ENCODE measurements at regions not wholly inside any gene's neighbourhood (a gene's known extent, or its start where the extent isn't known, plus 50 kb on each side); places are given as distances from the start of the nearest gene placed in this dataset.

- H3F3A ChIP-seq (ENCODE audit: low read depth): no peaks in the 10 kb centered on the region
- no peaks in the 10 kb centered on the region for H3K27me3 ChIP-seq
- H3K79me2 ChIP-seq (ENCODE audit: low read depth): no peaks in the 10 kb centered on the region
- H3K36me3 ChIP-seq: no peaks in the 10 kb centered on the region
- no peak overlapping the region for H3K4me3 Mint-ChIP-seq
- no peaks in the 10 kb centered on the region for H3K36me3 Mint-ChIP-seq
- H3K4me2 ChIP-seq: no peak overlapping the region
- no peak for DNase-seq (ENCODE audit: low spot score)
- H3K9me3 ChIP-seq (ENCODE audit: low read depth): no peaks in the 10 kb centered on the region
- no peaks in the 10 kb centered on the region for H3K4me1 Mint-ChIP-seq
- H3K9ac ChIP-seq: no peak overlapping the region
- TF ChIP-seq EZH2phosphoT487 (IDR thresholded peaks at IDR 0.05) (no peak), EZH2 (IDR thresholded peaks at IDR 0.05) (no peak), CTCF (IDR thresholded peaks at IDR 0.05) (no peak)
- H2AFZ ChIP-seq (replicated peaks): no peak overlapping the region
- no peak overlapping the region for H3K4me3 ChIP-seq
- H3K27me3 Mint-ChIP-seq (ENCODE audit: insufficient read depth, low read depth): peaks cover 2% of the 10 kb centered on the region
- H3K27ac ChIP-seq: no peak overlapping the region
- no peak overlapping the region for H3K27ac Mint-ChIP-seq
- no peaks in the 10 kb centered on the region for H3K9me3 Mint-ChIP-seq
- no peaks in the 10 kb centered on the region for H4K20me1 ChIP-seq (ENCODE audit: low read depth)
- peaks cover 15% of the 10 kb centered on the region for H3K4me1 ChIP-seq
Observed at GRCh38 chr5:12177225-12177624, 273.0 kb upstream of the CTNND2 start.

- H3K9ac ChIP-seq: no peak overlapping the region
- no peaks in the 10 kb centered on the region for H3K27me3 ChIP-seq
- Mint-ChIP-seq H3K27ac (no peak overlapping the region), H3K4me3 (no peak overlapping the region), H3K36me3 (no peaks in the 10 kb centered on the region), H3K27me3 (ENCODE audit: insufficient read depth, low read depth) (peaks cover 2% of the 10 kb centered on the region), H3K9me3 (no peaks in the 10 kb centered on the region), H3K4me1 (no peaks in the 10 kb centered on the region)
- H3K4me2 ChIP-seq: no peak overlapping the region
- H3K36me3 ChIP-seq: no peaks in the 10 kb centered on the region
- H3K79me2 ChIP-seq (ENCODE audit: low read depth): no peaks in the 10 kb centered on the region
- H2AFZ ChIP-seq (replicated peaks): no peak overlapping the region
- H3F3A ChIP-seq (ENCODE audit: low read depth): no peaks in the 10 kb centered on the region
- no peak for DNase-seq (ENCODE audit: low spot score)
- H3K4me1 ChIP-seq: peaks cover 15% of the 10 kb centered on the region
- no peak for TF ChIP-seq EZH2 (IDR thresholded peaks at IDR 0.05)
- TF ChIP-seq CTCF (IDR thresholded peaks at IDR 0.05): no peak
- TF ChIP-seq EZH2phosphoT487 (IDR thresholded peaks at IDR 0.05): no peak
- H4K20me1 ChIP-seq (ENCODE audit: low read depth): no peaks in the 10 kb centered on the region
- no peak overlapping the region for H3K27ac ChIP-seq
- H3K4me3 ChIP-seq: no peak overlapping the region
- H3K9me3 ChIP-seq (ENCODE audit: low read depth): no peaks in the 10 kb centered on the region
Observed at GRCh38 chr5:12175914-12176585, 271.8 kb upstream of the CTNND2 start.

- H2AFZ ChIP-seq (replicated peaks): no peak overlapping the region
- no peak overlapping the region for H3K4me2 ChIP-seq
- no peak for DNase-seq (ENCODE audit: low spot score)
- peaks cover 15% of the 10 kb centered on the region for H3K4me1 ChIP-seq
- Mint-ChIP-seq H3K36me3 (no peaks in the 10 kb centered on the region), H3K4me1 (no peaks in the 10 kb centered on the region), H3K9me3 (no peaks in the 10 kb centered on the region), H3K4me3 (no peak overlapping the region), H3K27me3 (ENCODE audit: insufficient read depth, low read depth) (peaks cover 2% of the 10 kb centered on the region), H3K27ac (no peak overlapping the region)
- H3K9me3 ChIP-seq (ENCODE audit: low read depth): no peaks in the 10 kb centered on the region
- H3K4me3 ChIP-seq: no peak overlapping the region
- H3K27me3 ChIP-seq: no peaks in the 10 kb centered on the region
- H3K27ac ChIP-seq: no peak overlapping the region
- H3F3A ChIP-seq (ENCODE audit: low read depth): no peaks in the 10 kb centered on the region
- no peak for TF ChIP-seq EZH2phosphoT487 (IDR thresholded peaks at IDR 0.05)
- TF ChIP-seq CTCF (IDR thresholded peaks at IDR 0.05): no peak
- no peak for TF ChIP-seq EZH2 (IDR thresholded peaks at IDR 0.05)
- no peaks in the 10 kb centered on the region for H4K20me1 ChIP-seq (ENCODE audit: low read depth)
- H3K79me2 ChIP-seq (ENCODE audit: low read depth): no peaks in the 10 kb centered on the region
- H3K9ac ChIP-seq: no peak overlapping the region
- H3K36me3 ChIP-seq: no peaks in the 10 kb centered on the region
Observed at GRCh38 chr5:12174734-12175133, 270.5 kb upstream of the CTNND2 start.
